CMK (cell line): ENCODE measurements at regions not wholly inside any gene's neighbourhood (a gene's known extent, or its start where the extent isn't known, plus 50 kb on each side); places are given as distances from the start of the nearest gene placed in this dataset.
"Not testable (repeated sequence)": the region's sequence is repeated elsewhere in the genome, so short reads cannot be mapped to it uniquely, and the experiment has no call there.

ENCODE experiments used
- DNase-seq: peaks from one replicate; pipeline ENCODE4 v3.0.0-alpha.2; 2010; ENCODE audit warnings: low read depth

GRCh38 chr2:239804161-239805042, 220.7 kb downstream of the NDUFA10 start:
- no peak for DNase-seq

DNA sequence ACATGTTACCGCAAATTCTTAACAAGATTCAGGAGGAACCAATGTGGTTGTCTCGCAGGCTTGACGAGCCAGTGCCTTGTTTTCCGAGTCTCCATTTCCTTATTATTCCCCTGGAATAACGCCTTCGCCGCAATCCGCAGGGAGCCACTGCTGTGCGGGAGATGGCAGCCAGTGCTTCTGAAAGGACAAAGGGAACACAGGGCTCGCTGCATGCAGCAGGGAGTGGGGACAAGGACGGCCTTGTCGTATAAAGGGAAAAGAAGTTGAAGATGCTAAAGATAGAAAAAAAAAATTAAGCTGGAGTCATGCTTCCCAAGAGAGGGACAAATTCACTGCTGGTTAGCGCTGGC, 221.4 kb downstream of the NDUFA10 start:
- no peak for DNase-seq

- no peak for DNase-seq
Measured at GRCh38 chr2:239803102-239803765, 221.9 kb downstream of the NDUFA10 start.

GRCh38 chr2:239802185-239802649, 222.9 kb downstream of the NDUFA10 start:
- no peak for DNase-seq

- DNase-seq: no peak
Measured at GRCh38 chr2:239801404-239802184, 223.5 kb downstream of the NDUFA10 start.

GRCh38 chr2:239800785-239801386, 224.3 kb downstream of the NDUFA10 start:
- no peak for DNase-seq

GRCh38 chr2:239797316-239797715, 227.8 kb downstream of the NDUFA10 start:
- DNase-seq: no peak

DNA sequence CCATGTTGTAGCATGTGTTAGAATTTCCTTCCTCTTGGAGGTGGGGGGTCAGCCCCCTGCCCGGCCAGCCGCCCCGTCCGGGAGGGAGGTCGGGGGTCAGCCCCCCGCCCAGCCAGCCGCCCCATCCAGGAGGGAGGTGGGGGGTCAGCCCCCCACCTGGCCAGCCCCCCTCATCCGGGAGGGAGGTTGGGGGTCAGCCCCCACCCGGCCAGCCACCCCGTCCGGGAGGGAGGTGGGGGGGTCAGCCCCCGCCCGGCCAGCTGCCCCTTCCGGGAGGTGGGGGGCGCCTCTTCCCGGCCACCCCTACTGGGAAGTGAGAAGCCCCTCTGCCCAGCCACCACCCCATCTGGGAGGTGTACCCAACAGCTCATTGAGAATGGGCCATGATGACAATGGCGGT, 229.4 kb downstream of the NDUFA10 start:
- DNase-seq: not testable (repeated sequence)

DNA sequence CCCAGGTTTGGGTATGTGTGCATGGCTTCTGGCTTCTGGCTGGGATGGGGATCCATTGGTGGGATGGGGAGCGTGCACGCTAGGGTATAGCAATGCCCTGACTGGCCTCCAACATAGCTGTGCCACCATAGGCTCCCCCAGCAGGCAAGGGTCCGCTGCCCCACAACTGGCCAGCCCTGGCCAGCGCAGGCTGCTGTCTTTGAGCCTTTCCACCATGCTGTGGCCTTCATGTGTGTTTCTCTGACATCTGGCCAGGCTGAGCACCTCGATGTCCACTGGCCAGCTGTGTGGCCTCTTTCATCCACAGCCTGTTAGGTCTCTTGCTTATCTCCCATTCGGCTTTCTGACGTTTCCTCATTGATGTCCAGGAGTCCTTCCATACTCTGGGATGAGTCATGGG, 231.3 kb downstream of the NDUFA10 start:
- no peak for DNase-seq

DNA sequence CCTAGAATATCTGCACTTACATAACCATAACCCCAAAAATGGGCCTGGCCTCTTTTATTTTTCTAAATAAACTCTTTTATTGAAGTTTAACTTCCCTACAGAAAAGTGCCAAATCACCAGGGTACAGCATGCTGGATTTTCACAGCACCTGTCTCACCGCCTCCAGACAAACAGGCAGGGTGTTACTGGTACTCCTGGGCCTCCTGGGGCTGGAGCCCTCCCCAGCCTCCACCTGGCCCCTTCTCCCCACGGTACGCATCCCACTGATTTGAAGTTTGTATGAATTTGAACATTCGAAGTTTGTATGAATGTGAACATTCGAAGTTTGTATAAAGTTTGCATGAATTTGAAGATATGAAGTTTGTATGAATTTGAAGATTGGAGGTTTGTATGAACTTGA, 232.1 kb downstream of the NDUFA10 start:
- DNase-seq: no peak

GRCh38 chr2:239792405-239793084, 232.6 kb downstream of the NDUFA10 start:
- DNase-seq: no peak

- DNase-seq: no peak
Measured at GRCh38 chr2:239791526-239792404, 233.4 kb downstream of the NDUFA10 start.

DNA sequence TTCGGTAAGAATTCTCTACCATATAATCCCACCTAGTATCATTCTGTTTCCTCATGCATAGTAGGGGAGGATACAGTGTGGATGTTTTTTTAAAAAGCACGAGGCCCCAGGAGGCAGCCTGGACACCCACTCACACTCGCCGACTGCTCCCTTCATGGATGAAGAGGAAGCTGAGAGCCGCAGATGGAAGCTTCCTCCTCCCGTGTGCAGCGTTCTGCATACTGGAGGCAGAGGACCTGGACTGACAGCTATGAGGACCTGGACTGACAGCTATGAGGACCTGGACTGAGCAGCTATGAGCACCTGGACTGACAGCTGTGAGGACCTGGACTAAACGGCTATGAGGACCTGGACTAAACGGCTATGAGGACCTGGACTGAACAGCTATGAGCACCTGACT, 234.4 kb downstream of the NDUFA10 start:
- no peak for DNase-seq

DNA sequence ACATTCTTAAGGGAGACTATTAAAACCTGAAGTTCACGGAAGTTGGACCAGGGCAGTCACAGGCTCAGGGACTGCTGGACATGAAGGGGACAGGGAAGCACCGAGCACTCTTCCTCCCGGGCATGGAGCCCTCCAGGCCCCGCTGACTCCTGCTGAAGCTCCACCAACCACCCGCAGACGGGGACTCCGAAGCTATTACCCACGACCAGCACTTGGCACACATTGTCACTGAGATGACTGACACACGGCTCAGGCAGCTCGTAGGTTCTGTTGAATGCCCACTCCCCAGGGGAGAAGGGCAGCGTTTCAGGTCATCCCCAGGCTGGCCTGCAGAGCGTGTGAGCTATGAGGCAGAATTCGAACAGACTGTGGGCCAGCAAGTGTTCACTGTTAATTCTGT, 234.8 kb downstream of the NDUFA10 start:
- no peak for DNase-seq

GRCh38 chr2:239789711-239790110, 235.4 kb downstream of the NDUFA10 start:
- DNase-seq: no peak

DNA sequence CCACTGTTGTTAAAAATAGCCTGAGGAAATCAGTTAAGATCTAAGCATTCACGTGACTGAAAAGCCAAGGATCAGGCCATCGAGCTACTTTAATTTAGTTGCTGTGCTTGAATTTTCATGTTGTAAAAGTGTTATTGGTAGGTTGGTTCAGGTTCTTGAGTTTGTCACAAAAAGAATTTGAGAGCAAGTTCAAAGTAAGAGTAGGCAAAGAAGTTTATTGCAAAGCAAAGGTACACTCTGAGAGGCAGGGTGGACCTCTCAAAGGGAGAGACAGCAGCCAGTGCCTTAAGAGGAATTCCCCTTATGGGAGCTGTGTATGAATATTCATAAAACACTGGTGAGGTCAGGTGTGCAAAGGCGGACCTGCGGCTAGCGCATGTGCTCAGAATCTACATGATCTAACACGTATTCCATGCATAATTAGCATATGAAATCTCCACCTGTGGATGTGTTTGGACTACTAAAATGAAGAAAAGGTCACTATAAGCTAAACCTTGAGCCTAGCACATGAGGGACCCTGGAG, 236.5 kb downstream of the NDUFA10 start:
- no peak for DNase-seq

- DNase-seq: no peak
Measured at GRCh38 chr2:239787538-239788050, 237.5 kb downstream of the NDUFA10 start.

- no peak for DNase-seq
Measured at GRCh38 chr2:239786791-239787190, 238.4 kb downstream of the NDUFA10 start.

- no peak for DNase-seq
Measured at GRCh38 chr2:239781454-239781853, 243.7 kb downstream of the NDUFA10 start.
